MM.1S (cell line): ENCODE measurements at regions not wholly inside any gene's neighbourhood (a gene's known extent, or its start where the extent isn't known, plus 50 kb on each side); places are given as distances from the start of the nearest gene placed in this dataset.

Experiments used
- EZH2 ChIP-seq: fragments of 300-600 bp; sonication (generic); optimal IDR thresholded peaks from 2 replicates; pipeline ENCODE3; 2017; ENCODE audit warnings: low read depth, mild to moderate bottlenecking, antibody characterized with exemption, low read length, mixed read lengths
- TF ChIP-seq, protein P1 (sequence below): fragments of 300-600 bp; sonication (generic); IDR thresholded peaks from 2 replicates; pipeline ENCODE4 v1.5.1; 2016; ENCODE audit warnings: antibody characterized with exemption, low read length, mixed read lengths

DNA sequence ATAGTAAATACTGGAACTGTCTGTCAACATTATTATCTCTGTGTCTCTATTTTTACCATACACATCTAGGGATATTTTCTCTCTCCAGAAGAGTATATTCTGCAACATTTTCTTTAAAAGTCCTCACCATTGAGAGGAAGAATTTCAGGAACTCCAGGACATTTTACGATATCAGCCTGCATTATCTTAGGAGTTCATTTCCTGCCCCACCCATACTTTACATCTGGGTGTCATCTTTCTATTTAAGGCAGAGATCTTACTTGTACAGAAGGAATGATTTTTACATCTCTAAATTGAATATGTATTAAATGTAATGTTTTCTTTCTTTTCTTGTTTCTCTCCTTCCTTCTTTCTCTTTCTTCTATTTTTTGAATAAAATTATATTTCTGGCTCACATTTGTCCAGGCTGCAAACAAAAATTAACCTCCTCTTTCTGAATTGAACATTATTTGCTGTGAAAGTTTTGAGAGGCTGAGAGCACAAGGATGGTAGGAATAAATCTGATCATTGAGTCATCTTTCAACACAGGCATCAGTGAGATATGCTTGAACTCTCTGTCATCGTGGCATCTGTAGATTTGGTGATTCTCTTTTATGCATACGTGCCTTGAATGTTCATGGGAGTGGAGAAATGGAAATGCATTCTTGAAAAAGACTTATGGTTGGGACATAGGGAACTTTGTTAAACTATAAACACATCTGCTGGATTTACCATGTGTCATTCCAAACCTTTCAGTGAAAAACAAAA lies 753.6 kb downstream of the SLC16A7 start:
- TF ChIP-seq EZH2, result no peak
- TF ChIP-seq, protein P1, sequence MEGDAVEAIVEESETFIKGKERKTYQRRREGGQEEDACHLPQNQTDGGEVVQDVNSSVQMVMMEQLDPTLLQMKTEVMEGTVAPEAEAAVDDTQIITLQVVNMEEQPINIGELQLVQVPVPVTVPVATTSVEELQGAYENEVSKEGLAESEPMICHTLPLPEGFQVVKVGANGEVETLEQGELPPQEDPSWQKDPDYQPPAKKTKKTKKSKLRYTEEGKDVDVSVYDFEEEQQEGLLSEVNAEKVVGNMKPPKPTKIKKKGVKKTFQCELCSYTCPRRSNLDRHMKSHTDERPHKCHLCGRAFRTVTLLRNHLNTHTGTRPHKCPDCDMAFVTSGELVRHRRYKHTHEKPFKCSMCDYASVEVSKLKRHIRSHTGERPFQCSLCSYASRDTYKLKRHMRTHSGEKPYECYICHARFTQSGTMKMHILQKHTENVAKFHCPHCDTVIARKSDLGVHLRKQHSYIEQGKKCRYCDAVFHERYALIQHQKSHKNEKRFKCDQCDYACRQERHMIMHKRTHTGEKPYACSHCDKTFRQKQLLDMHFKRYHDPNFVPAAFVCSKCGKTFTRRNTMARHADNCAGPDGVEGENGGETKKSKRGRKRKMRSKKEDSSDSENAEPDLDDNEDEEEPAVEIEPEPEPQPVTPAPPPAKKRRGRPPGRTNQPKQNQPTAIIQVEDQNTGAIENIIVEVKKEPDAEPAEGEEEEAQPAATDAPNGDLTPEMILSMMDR, result no peak
